ENCODE measurements at regions not wholly inside any gene's neighbourhood (a gene's known extent, or its start where the extent isn't known, plus 50 kb on each side); places are given as distances from the start of the nearest gene placed in this dataset.

GRCh38 chr16:63947022-63947421, 1174.8 kb downstream of the CDH11 start:
- H3K36me3 Mint-ChIP-seq (ENCODE audit: unreplicated experiment) = no peaks in the 10 kb centered on the region
- TF ChIP-seq CTCF (IDR thresholded peaks at IDR 0.05) = no peak
- no peak overlapping the region for H3K27ac Mint-ChIP-seq (ENCODE audit: unreplicated experiment)
- peaks cover 14% of the 10 kb centered on the region for H3K27me3 Mint-ChIP-seq (ENCODE audit: unreplicated experiment)
- no peak for DNase-seq (ENCODE audit: extremely low spot score, unreplicated experiment)
- H3K4me3 Mint-ChIP-seq (ENCODE audit: unreplicated experiment) = no peak overlapping the region
- H3K4me1 Mint-ChIP-seq (ENCODE audit: unreplicated experiment) = no peaks in the 10 kb centered on the region
- H3K9me3 Mint-ChIP-seq (ENCODE audit: unreplicated experiment) = no peaks in the 10 kb centered on the region

- DNase-seq (ENCODE audit: extremely low spot score, unreplicated experiment) = no peak
- H3K27ac Mint-ChIP-seq (ENCODE audit: unreplicated experiment) = no peak overlapping the region
- H3K9me3 Mint-ChIP-seq (ENCODE audit: unreplicated experiment) = no peaks in the 10 kb centered on the region
- H3K4me1 Mint-ChIP-seq (ENCODE audit: unreplicated experiment) = no peaks in the 10 kb centered on the region
- no peak for TF ChIP-seq CTCF (IDR thresholded peaks at IDR 0.05)
- no peak overlapping the region for H3K4me3 Mint-ChIP-seq (ENCODE audit: unreplicated experiment)
- no peaks in the 10 kb centered on the region for H3K36me3 Mint-ChIP-seq (ENCODE audit: unreplicated experiment)
- peaks cover 16% of the 10 kb centered on the region for H3K27me3 Mint-ChIP-seq (ENCODE audit: unreplicated experiment)
Observed at GRCh38 chr16:63945806-63946205, 1176.1 kb downstream of the CDH11 start.

DNA sequence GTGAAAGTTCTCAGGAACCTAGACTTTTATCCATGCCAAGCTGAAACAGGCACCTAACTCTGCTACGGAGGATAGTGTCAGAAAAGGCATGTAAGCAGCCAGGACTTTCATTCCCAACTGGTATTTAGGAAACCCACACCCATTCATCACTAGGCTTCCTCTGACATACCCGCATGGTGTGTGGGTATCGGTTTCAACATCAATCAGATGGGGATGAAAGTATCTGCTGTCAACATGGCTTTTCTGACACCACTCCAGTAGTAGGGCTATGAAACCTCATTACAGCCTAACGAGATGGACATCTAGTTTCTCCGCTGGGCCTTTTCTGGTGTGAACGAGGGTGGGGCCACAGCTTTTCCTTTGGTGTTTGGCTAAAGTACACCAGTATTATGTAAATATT, 1178.3 kb downstream of the CDH11 start:
- Mint-ChIP-seq H3K36me3 (ENCODE audit: unreplicated experiment) (no peaks in the 10 kb centered on the region), H3K4me3 (ENCODE audit: unreplicated experiment) (no peak overlapping the region), H3K27ac (ENCODE audit: unreplicated experiment) (no peak overlapping the region), H3K4me1 (ENCODE audit: unreplicated experiment) (peaks cover 2% of the 10 kb centered on the region), H3K27me3 (ENCODE audit: unreplicated experiment) (peaks cover 19% of the 10 kb centered on the region), H3K9me3 (ENCODE audit: unreplicated experiment) (no peaks in the 10 kb centered on the region)
- no peak for TF ChIP-seq CTCF (IDR thresholded peaks at IDR 0.05)
- DNase-seq (ENCODE audit: extremely low spot score, unreplicated experiment) = no peak

GRCh38 chr16:63938661-63939060, 1183.2 kb downstream of the CDH11 start:
- TF ChIP-seq CTCF (IDR thresholded peaks at IDR 0.05) = no peak
- Mint-ChIP-seq H3K27ac (ENCODE audit: unreplicated experiment) (no peak overlapping the region), H3K4me1 (ENCODE audit: unreplicated experiment) (peaks cover 2% of the 10 kb centered on the region), H3K36me3 (ENCODE audit: unreplicated experiment) (no peaks in the 10 kb centered on the region), H3K27me3 (ENCODE audit: unreplicated experiment) (peaks cover 28% of the 10 kb centered on the region), H3K9me3 (ENCODE audit: unreplicated experiment) (no peaks in the 10 kb centered on the region), H3K4me3 (ENCODE audit: unreplicated experiment) (no peak overlapping the region)
- DNase-seq (ENCODE audit: extremely low spot score, unreplicated experiment) = no peak

DNA sequence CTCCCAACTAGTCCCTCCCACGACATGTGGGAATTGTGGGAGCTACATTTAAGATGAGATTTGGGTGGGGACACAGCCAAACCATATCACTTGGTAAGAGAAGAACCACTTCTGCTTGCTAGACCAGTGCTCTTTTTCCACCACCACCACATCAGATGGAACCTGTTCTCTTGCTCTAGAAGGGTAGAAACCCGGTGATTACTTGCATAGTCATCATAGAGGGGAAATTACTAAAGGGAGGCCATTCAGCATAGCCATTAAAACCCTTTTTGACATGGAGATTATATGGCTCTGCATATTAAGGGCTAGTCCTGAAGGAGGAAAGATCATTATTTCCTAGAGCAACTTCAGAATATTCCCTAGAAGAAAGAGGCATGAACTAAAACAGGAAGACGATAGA, 1188.0 kb downstream of the CDH11 start:
- no peaks in the 10 kb centered on the region for H3K36me3 Mint-ChIP-seq (ENCODE audit: unreplicated experiment)
- H3K9me3 Mint-ChIP-seq (ENCODE audit: unreplicated experiment) = no peaks in the 10 kb centered on the region
- H3K4me1 Mint-ChIP-seq (ENCODE audit: unreplicated experiment) = peaks cover 2% of the 10 kb centered on the region
- H3K4me3 Mint-ChIP-seq (ENCODE audit: unreplicated experiment) = no peak overlapping the region
- no peak for TF ChIP-seq CTCF (IDR thresholded peaks at IDR 0.05)
- DNase-seq (ENCODE audit: extremely low spot score, unreplicated experiment) = no peak
- H3K27me3 Mint-ChIP-seq (ENCODE audit: unreplicated experiment) = peaks cover 21% of the 10 kb centered on the region
- H3K27ac Mint-ChIP-seq (ENCODE audit: unreplicated experiment) = no peak overlapping the region
